GF-D8 (cell line): ENCODE measurements at regions not wholly inside any gene's neighbourhood (a gene's known extent, or its start where the extent isn't known, plus 50 kb on each side); places are given as distances from the start of the nearest gene placed in this dataset.
A peak's percentile ranks its signal among the peaks of the same experiment; 100 is the strongest.

Source experiments
- DNase-seq: peaks from one replicate; lab custom pipeline; 2025; lab: John Stamatoyannopoulos, UW

- DNase-seq: no peak
Observed at GRCh38 chr5:143761663-143762062, 50.3 kb upstream of the HMHB1 start.

- no peak for DNase-seq
Observed at GRCh38 chr5:143760755-143761154, 51.2 kb upstream of the HMHB1 start.

GRCh38 chr5:143760131-143760505 lies 51.8 kb upstream of the HMHB1 start:
- DNase-seq: no peak

GRCh38 chr5:143759396-143760130 lies 52.4 kb upstream of the HMHB1 start:
- DNase-seq: no peak

- no peak for DNase-seq
Observed at GRCh38 chr5:143758750-143759149, 53.2 kb upstream of the HMHB1 start.

- DNase-seq: no peak
Observed at GRCh38 chr5:143758015-143758414, 53.9 kb upstream of the HMHB1 start.

- DNase-seq: no peak
Observed at GRCh38 chr5:143757116-143757515, 54.8 kb upstream of the HMHB1 start.

GRCh38 chr5:143755966-143756365 lies 56.0 kb upstream of the HMHB1 start:
- DNase-seq: no peak

GRCh38 chr5:143752165-143752850 lies 59.7 kb upstream of the HMHB1 start:
- no peak for DNase-seq

- DNase-seq: no peak
Observed at GRCh38 chr5:143751342-143751741, 60.6 kb upstream of the HMHB1 start.

GRCh38 chr5:143749581-143750205 lies 62.3 kb upstream of the HMHB1 start:
- DNase-seq: no peak

GRCh38 chr5:143748516-143748915 lies 63.4 kb upstream of the HMHB1 start:
- no peak for DNase-seq

GRCh38 chr5:143742951-143743350 lies 69.0 kb upstream of the HMHB1 start:
- DNase-seq: no peak

- peak; percentile 40 for DNase-seq
Observed at GRCh38 chr5:143741421-143741820, 70.5 kb upstream of the HMHB1 start.

GRCh38 chr5:143740956-143741355 lies 71.0 kb upstream of the HMHB1 start:
- no peak for DNase-seq

GRCh38 chr5:143739746-143740145 lies 72.2 kb upstream of the HMHB1 start:
- no peak for DNase-seq

- DNase-seq: no peak
Observed at GRCh38 chr5:143738417-143739401, 73.3 kb upstream of the HMHB1 start.

- DNase-seq: no peak
Observed at GRCh38 chr5:143737062-143737461, 74.9 kb upstream of the HMHB1 start.

GRCh38 chr5:143734456-143734780 lies 77.5 kb upstream of the HMHB1 start:
- no peak for DNase-seq

- DNase-seq: no peak
Observed at GRCh38 chr5:143733665-143734455, 78.1 kb upstream of the HMHB1 start.

GRCh38 chr5:143732402-143732801 lies 79.6 kb upstream of the HMHB1 start:
- DNase-seq: no peak
